Astrocyte of the cerebellum (primary cell): ENCODE measurements at regions not wholly inside any gene's neighbourhood (a gene's known extent, or its start where the extent isn't known, plus 50 kb on each side); places are given as distances from the start of the nearest gene placed in this dataset.

Experiments
- DNase-seq: peaks from one replicate; pipeline ENCODE4 v3.0.0-alpha.2; 2011; ENCODE audit warnings: low read depth
- H3K4me3 ChIP-seq: 2 replicates; pipeline ENCODE4 v1.5.1; 2011; ENCODE audit warnings: mild to moderate bottlenecking, low read depth, low read length, moderate library complexity
- CTCF ChIP-seq: IDR thresholded peaks from 2 replicates; pipeline ENCODE4 v1.5.1; 2012; ENCODE audit warnings: low read length, low read depth, moderate library complexity, mild to moderate bottlenecking; ENCODE audit errors: missing control alignments
- in situ Hi-C: cut with HindIII; loops from 2 replicates; pipeline ENCODE4 v1.10.0; 2017; ENCODE audit warnings: low sequenced_read_pairs

GRCh38 chr9:80503671-80504281 is 932.0 kb downstream of the TLE4 start:
- in situ Hi-C loops, result no loop called here
- no peak for DNase-seq
- H3K4me3 ChIP-seq, result no peak overlapping the region
- no peak for TF ChIP-seq CTCF

- H3K4me3 ChIP-seq, result no peak overlapping the region
- no peak for TF ChIP-seq CTCF
- DNase-seq, result no peak
- in situ Hi-C loops, result no loop called here
Measured at GRCh38 chr9:80502306-80502705, 930.5 kb downstream of the TLE4 start.

GRCh38 chr9:80501635-80502034 is 929.9 kb downstream of the TLE4 start:
- DNase-seq, result no peak
- no peak overlapping the region for H3K4me3 ChIP-seq
- TF ChIP-seq CTCF, result no peak
- in situ Hi-C loops, result no loop called here

GRCh38 chr9:80500300-80500699 is 928.5 kb downstream of the TLE4 start:
- TF ChIP-seq CTCF, result no peak
- H3K4me3 ChIP-seq, result no peak overlapping the region
- in situ Hi-C loops, result no loop called here
- DNase-seq, result no peak

GRCh38 chr9:80498001-80498555 is 926.3 kb downstream of the TLE4 start:
- no peak for TF ChIP-seq CTCF
- DNase-seq, result no peak
- no peak overlapping the region for H3K4me3 ChIP-seq
- in situ Hi-C loops, result no loop called here

GRCh38 chr9:80496901-80497556 is 925.3 kb downstream of the TLE4 start:
- in situ Hi-C loops, result no loop called here
- no peak overlapping the region for H3K4me3 ChIP-seq
- DNase-seq, result no peak
- TF ChIP-seq CTCF, result no peak
